HL-60 (cell line): ENCODE measurements at regions not wholly inside any gene's neighbourhood (a gene's known extent, or its start where the extent isn't known, plus 50 kb on each side); places are given as distances from the start of the nearest gene placed in this dataset.

ENCODE experiments used
- DNase-seq, 2 experiments: peaks; one replicate each; pipeline ENCODE4 v3.0.0-alpha.2; 2010 to 2020; ENCODE audit warnings: low read depth in 1 of 2, low spot score in 1 of 2
- H3K27ac ChIP-seq: fragments of 250-450 bp; sonication (Bioruptor Pico); replicated peaks from 2 replicates; pipeline ENCODE4 v1.5.1; 2020; ENCODE audit warnings: mild to moderate bottlenecking, moderate library complexity
- H3K27me3 ChIP-seq: fragments of 250-450 bp; sonication (Bioruptor Pico); 2 replicates; pipeline ENCODE4 v1.5.1; 2021; ENCODE audit warnings: mild to moderate bottlenecking, moderate library complexity; ENCODE audit not compliant: insufficient read depth, poor library complexity, severe bottlenecking
- H3K4me3 ChIP-seq: replicated peaks from 2 replicates; pipeline ENCODE4 v1.5.1; 2011; ENCODE audit warnings: mild to moderate bottlenecking, control low read depth, low read length; ENCODE audit not compliant: insufficient read depth
- GABPA ChIP-seq: IDR thresholded peaks from 2 replicates; pipeline ENCODE4 v1.6.1; 2012; ENCODE audit warnings: low read depth
- POLR2AphosphoS5 ChIP-seq: IDR thresholded peaks from 2 replicates; pipeline ENCODE4 v1.6.1; 2012; ENCODE audit warnings: low read depth
- REST ChIP-seq: IDR thresholded peaks from 2 replicates; pipeline ENCODE4 v1.6.1; 2012; ENCODE audit warnings: low read depth; ENCODE audit not compliant: insufficient replicate concordance
- SPI1 ChIP-seq: IDR thresholded peaks from 2 replicates; pipeline ENCODE4 v1.6.1; 2012; ENCODE audit warnings: low read depth, mild to moderate bottlenecking, borderline replicate concordance
- TF ChIP-seq, protein P1 (sequence below): IDR thresholded peaks from one replicate; pipeline ENCODE4 v1.5.1; 2011; ENCODE audit warnings: low read length, control low read depth, inconsistent platforms; ENCODE audit not compliant: insufficient read depth

- H3K27me3 ChIP-seq = no peaks in the 10 kb centered on the region
- DNase-seq = no peak
- TF ChIP-seq POLR2AphosphoS5 = no peak
- no peak for TF ChIP-seq GABPA
- TF ChIP-seq REST = no peak
- TF ChIP-seq, protein P1, sequence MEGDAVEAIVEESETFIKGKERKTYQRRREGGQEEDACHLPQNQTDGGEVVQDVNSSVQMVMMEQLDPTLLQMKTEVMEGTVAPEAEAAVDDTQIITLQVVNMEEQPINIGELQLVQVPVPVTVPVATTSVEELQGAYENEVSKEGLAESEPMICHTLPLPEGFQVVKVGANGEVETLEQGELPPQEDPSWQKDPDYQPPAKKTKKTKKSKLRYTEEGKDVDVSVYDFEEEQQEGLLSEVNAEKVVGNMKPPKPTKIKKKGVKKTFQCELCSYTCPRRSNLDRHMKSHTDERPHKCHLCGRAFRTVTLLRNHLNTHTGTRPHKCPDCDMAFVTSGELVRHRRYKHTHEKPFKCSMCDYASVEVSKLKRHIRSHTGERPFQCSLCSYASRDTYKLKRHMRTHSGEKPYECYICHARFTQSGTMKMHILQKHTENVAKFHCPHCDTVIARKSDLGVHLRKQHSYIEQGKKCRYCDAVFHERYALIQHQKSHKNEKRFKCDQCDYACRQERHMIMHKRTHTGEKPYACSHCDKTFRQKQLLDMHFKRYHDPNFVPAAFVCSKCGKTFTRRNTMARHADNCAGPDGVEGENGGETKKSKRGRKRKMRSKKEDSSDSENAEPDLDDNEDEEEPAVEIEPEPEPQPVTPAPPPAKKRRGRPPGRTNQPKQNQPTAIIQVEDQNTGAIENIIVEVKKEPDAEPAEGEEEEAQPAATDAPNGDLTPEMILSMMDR = no peak
- TF ChIP-seq SPI1 = no peak
- no peak overlapping the region for H3K4me3 ChIP-seq
- H3K27ac ChIP-seq = no peak overlapping the region
Observed at GRCh38 chr6:153831350-153832078, 207.5 kb upstream of the OPRM1 start.

DNA sequence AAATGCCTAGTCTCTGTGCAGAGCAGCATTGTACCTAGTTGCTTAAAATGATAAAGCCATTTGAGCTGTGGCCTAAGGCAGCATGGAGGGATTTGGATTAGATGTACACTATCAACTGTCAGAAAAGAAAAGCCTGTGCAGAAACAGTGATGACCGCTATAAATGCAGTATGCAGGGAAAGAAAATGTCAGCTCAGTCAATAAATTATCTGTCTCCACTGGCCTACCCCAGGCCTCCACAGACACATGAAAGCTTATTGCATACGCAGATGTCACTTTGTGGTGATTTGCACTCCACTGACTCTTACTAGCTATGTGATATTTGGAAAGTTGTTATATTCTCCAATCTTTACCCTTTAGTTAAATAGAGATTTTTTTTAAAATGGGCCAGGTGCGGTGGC, 221.9 kb upstream of the OPRM1 start:
- no peaks in the 10 kb centered on the region for H3K27me3 ChIP-seq

DNA sequence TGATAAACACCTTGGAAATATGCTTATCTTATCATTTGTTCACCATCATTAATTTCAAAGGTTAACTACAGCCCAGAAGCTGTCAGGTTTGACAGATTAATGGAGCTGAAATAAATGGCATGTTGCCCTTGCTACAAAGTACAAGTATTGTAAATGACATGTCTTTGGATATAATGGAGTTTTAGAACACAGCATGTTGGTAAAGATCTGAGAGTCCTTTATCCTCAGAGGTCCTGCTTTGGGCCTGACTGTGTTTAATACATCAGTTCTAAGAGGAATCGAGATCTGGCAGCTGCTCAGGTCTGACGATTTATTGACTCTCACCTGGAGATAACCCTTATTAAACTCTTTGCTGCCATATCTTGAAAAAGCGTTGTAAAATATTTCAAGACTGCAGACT, 222.7 kb upstream of the OPRM1 start:
- no peak for DNase-seq
- Histone ChIP-seq H3K27ac (no peak overlapping the region), H3K4me3 (no peak overlapping the region), H3K27me3 (no peaks in the 10 kb centered on the region)
- TF ChIP-seq GABPA (no peak), POLR2AphosphoS5 (no peak), REST (no peak), SPI1 (no peak)
- TF ChIP-seq, protein P1 = no peak

More for the DNA sequence above, 221.9 kb upstream of the OPRM1 start:
- Histone ChIP-seq H3K27ac (no peak overlapping the region), H3K4me3 (no peak overlapping the region)
- TF ChIP-seq REST = no peak
- no peak for TF ChIP-seq SPI1
- no peak for TF ChIP-seq GABPA
- TF ChIP-seq POLR2AphosphoS5 = no peak
- TF ChIP-seq, protein P1 = no peak
- no peak for DNase-seq
